ENCODE measurements at regions not wholly inside any gene's neighbourhood (a gene's known extent, or its start where the extent isn't known, plus 50 kb on each side); places are given as distances from the start of the nearest gene placed in this dataset.
"Not testable (repeated sequence)": the region's sequence is repeated elsewhere in the genome, so short reads cannot be mapped to it uniquely, and the experiment has no call there.

DNA sequence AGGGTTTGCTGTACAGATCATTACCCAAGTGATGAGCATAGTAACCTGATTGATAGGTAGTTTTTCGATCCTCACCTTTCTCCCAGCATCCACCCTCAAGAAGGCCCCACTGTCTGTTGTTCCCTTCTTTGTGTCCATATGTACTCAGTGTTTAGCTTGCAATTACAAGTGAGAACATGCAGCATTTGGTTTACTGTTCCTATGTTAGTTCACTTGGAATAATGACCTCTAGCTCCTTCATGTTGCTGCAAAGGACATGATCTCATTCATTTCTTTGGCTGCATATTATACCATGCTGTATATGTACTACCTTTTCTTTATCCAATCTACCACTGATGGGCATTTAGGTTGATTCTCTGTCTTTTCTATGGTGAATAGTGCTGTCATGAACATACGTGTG lies 181.6 kb upstream of the FOXG1 start:
- DNase-seq (ENCODE audit: insufficient read length, low spot score), result no peak
- TF ChIP-seq POLR2A (IDR thresholded peaks at IDR 0.05; ENCODE audit: low read depth, low read length), result no peak
- no peak for FAIRE-seq

DNA sequence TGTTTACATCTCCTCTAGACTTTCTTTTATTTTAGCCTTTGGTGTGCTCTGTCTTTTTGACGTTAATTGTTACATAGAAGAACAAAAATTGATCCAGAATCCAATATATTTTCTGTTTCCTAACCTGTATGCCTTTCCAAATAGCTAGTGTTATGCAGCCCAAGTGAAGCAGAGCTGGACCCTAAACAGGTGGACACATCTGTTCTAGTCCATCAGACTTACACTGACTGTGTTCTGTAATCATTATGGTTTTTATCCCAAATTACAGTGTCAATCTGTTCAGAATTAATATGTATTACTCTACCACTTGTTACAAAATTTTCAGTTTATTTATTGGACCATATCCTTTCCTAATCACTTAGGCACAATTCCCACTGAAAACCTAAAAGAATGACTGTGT lies 176.8 kb upstream of the FOXG1 start:
- no peak for FAIRE-seq
- no peak for DNase-seq (ENCODE audit: insufficient read length, low spot score)
- TF ChIP-seq POLR2A (IDR thresholded peaks at IDR 0.05; ENCODE audit: low read depth, low read length), result no peak

DNA sequence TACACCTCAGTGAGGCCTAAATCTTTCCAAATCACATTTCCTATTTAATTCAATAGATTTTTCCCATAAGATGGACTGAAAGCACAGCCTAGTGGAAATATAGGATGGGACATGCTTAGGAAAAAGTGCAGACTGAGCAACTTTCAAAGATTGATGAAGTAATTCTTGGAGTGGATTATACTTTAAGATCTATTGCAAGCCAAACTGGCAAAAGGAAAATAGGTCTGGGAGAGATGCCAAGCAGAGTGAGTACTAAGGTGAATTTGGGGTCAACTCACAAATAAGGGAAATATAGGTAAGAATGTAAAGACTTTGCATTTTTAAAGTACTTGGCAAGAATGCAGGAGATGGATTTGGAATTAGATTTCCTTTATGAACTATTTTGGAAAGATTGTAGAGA lies 170.2 kb upstream of the FOXG1 start:
- DNase-seq (ENCODE audit: insufficient read length, low spot score) (no peak), FAIRE-seq (no peak)
- TF ChIP-seq POLR2A (IDR thresholded peaks at IDR 0.05; ENCODE audit: low read depth, low read length), result no peak

DNA sequence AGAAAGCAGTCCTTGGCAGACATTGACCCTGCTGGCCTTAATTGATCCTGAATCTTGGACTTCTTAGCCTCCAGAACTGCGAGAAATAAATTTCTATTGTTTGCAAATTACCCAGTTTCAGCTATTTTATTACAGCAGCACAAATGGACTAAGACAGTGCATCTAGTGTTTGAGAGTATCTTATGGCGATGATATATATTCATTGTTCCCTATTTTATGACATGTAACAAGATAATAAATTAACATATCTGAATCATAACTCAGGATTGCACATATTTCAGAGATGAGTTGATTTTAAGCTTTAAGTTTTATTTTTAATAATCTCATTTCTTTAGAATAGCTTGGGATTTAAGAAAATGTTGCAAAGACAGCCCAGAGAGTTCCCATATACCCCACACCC lies 167.4 kb upstream of the FOXG1 start:
- no peak for TF ChIP-seq POLR2A (IDR thresholded peaks at IDR 0.05; ENCODE audit: low read depth, low read length)
- no peak for FAIRE-seq
- DNase-seq (ENCODE audit: insufficient read length, low spot score), result no peak

DNA sequence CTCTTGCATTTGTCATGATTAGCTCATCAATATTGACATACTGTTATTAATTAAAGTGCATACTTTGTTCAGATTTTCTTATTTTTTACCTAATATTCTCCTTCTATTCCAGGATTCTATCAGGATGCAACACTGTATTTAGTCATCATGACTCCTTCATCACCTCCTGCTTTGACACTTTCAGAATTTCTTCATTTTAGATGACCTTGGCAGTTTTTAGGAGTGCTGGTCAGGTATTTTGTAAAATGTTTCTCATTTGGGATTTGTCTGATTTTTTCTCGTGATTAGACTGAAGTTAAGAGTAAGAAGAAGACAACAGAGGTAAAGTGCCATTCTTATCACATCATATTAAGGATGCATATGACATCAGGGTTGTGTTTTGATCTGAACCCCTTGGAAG lies 167.0 kb upstream of the FOXG1 start:
- no peak for TF ChIP-seq POLR2A (IDR thresholded peaks at IDR 0.05; ENCODE audit: low read depth, low read length)
- no peak for DNase-seq (ENCODE audit: insufficient read length, low spot score)
- FAIRE-seq, result no peak

DNA sequence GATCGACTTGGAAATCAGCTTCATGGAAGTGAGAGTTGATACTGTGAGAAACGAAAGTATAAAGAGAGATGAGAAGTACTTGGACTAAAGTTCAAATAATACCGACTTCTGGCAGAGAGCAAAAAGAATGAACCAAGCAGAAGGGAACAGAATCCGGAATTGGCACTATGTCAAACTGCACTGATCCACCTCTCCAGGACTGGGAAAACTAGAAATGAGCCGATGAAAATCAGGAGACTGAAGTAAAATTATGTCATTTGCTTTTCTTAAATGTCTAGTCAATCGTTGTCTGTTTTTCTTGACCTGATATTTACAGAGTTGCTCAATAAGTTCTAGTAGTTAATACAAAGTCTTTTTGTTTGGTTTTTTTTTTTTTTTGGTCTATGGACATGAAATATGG lies 163.0 kb upstream of the FOXG1 start:
- TF ChIP-seq POLR2A (IDR thresholded peaks at IDR 0.05; ENCODE audit: low read depth, low read length), result no peak
- DNase-seq (ENCODE audit: insufficient read length, low spot score) (no peak), FAIRE-seq (peak; percentile 36)

DNA sequence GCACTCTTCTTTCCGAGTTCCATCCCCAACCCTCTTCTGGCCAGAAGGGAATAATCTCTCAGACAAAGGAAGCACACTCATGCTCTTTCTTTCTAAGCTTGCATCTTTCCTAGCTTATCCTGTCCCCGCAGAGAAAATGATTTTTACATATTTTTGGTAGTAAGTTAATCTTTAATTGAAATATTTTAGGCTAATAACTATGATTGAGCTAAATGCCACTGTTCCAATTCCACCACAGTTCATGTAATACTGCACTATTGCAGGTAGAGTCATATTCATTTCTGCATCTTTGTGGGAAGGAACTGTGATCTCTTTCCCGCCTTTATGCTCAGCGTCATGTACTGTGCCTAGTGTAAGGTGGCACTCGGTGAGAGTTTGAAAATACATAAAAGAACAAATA lies 158.9 kb upstream of the FOXG1 start:
- FAIRE-seq (no peak), DNase-seq (ENCODE audit: insufficient read length, low spot score) (no peak)
- TF ChIP-seq POLR2A (IDR thresholded peaks at IDR 0.05; ENCODE audit: low read depth, low read length), result no peak

DNA sequence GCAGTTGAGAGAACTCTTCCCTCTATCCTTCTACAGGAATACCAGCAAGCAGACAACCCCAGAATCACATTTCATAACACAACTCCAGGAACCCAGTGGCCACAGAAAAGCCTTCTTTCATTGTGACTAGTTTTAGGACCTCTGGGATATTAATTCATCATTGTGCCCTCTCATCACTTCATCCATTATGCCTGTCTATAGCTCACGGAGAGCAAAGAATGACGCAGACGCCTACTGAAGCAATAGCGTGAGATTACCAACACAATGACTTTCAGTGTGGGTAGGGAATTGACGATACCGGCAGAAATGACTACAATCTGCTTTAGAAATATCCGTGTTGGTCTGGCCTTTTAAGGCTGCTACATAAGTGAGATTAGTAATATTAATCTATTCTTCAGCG lies 158.1 kb upstream of the FOXG1 start:
- no peak for TF ChIP-seq POLR2A (IDR thresholded peaks at IDR 0.05; ENCODE audit: low read depth, low read length)
- FAIRE-seq, result no peak
- no peak for DNase-seq (ENCODE audit: insufficient read length, low spot score)

DNA sequence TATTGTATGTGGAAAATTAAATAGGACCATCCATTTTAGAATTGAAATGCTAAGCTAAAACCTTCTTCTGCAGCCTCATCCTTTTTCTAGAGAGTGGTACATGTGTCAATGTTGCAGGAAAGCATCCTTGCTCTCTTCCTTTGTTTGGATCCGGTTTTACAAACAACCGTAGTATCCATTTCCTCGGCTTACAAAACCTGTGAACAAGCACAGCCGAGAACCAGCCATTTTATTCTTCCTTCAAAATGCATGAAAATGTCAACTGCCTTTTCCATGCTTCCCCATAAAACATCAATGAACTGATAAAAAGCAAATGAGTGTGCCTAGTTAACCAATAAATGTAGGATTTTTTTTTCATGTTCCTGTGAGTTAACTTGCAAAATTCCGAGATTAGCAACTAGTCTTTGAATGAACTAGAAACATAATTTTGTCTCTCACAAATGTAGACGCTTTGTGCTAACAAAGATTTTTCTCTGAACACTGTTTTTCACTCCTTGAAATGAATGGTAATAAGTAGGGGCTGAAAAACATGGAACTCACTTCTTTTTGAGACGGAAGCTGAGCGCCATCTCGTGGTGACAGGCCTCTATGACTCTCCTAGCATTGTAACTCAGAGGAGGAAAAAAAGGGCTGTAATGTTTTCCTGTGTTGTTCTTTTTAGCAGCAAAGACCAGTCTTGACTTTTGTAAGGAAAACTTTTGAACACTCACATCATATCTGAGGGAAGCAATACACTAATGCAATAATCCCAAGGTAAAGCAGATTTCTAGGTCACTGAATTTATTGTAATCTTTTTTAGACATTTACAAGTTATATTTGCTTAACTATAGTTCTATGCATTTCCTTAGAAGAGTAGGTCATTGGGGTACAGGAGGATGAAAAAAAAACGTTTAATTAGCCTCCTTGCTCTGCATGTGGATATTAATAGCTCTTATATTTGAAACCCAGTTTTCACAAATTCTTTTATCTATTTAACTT lies 157.4 kb upstream of the FOXG1 start:
- FAIRE-seq, result peak; percentile 48

DNA sequence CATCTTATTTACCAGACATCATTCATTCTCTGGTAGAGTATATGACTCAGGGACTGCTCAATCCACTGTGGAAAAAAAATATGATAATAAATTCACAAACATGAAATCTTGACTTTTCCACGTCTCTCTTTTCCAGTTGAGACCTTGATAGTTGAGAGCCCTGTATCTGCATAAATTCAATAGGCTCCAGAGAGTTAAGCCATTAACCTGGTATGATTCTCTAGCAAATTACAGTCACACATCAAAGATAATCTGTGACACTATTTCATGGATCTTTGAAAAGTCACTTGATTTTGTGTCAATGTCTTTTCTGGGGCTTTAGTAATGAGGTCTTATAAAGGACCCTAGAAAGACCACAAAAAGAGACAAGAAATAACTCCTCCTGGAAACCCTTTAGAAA lies 154.2 kb upstream of the FOXG1 start:
- FAIRE-seq, result no peak
- no peak for DNase-seq (ENCODE audit: insufficient read length, low spot score)
- TF ChIP-seq POLR2A (IDR thresholded peaks at IDR 0.05; ENCODE audit: low read depth, low read length), result no peak

More for the DNA sequence above, 157.4 kb upstream of the FOXG1 start:
- no peak for TF ChIP-seq POLR2A (IDR thresholded peaks at IDR 0.05; ENCODE audit: low read depth, low read length)
- no peak for DNase-seq (ENCODE audit: insufficient read length, low spot score)

DNA sequence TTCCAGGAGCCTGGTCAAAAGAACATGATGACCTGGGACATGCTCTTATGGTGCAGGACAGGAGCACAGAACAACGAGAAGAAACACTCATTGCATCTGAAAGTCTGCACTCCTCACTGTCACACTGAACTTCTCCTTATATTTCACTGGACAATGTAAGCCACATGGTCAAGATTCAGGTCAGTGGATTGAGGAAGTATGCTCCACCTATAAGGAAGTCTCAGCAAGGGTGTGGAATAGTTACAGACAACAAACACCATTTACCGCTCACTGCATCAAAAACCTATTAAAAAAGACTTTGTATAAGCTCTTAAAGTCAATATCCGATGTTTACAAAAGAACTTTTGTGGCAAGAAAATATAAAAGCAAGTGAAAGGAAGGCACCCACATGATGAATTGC lies 153.1 kb upstream of the FOXG1 start:
- no peak for TF ChIP-seq POLR2A (IDR thresholded peaks at IDR 0.05; ENCODE audit: low read depth, low read length)
- no peak for FAIRE-seq
- no peak for DNase-seq (ENCODE audit: insufficient read length, low spot score)

DNA sequence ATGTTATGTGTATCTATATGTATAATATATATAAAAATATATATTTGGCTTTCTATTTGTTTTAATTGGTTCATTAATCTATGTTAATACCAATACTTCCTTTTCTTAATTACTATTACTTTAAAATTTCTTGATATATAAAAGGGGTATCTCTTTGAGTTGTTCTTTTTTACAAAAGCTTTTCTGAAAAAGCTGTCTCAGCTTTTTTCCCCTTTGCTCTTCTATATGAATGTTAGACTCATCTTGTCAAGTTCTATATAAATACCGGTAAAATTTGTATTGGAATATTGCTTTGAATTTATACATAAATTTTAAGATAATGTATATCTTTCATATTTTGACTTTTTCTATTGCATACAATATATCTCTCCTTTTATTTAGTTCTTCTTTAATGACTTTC lies 139.8 kb upstream of the FOXG1 start:
- DNase-seq (ENCODE audit: insufficient read length, low spot score) (no peak), FAIRE-seq (no peak)
- TF ChIP-seq POLR2A (IDR thresholded peaks at IDR 0.05; ENCODE audit: low read depth, low read length), result no peak

DNA sequence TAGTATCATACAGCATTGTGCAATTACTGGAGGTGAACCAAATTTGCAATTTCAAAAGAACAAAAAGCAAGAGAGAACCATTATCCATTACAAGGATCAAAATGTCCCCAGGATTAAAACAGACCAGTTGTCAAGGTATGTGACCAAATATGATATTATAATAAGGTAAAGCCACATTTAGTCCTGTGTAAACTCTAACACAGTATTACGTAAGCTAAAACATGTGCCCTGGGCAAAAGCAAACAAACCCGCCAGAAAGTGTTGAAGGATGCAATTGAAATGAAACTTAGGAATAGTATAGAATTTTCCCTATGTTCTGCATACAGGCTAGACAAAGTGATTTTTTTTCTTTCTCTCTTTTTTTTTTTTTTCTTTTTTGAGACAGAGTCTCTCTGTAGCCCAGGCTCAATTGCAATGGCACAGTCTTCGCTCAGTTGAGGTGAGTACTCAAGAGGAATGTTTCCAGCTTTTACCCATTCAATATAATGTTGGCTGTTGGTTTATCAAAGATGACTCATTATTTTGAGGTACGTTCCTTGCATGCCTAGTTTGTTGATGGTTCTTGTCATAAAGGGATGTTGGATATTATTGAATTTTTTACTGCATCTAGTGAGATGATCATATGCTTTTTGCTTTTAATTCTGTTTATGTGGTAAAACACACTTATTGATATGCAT lies 137.1 kb upstream of the FOXG1 start:
- DNase-seq (ENCODE audit: insufficient read length, low spot score), result no peak
- FAIRE-seq, result no peak
- TF ChIP-seq POLR2A (IDR thresholded peaks at IDR 0.05; ENCODE audit: low read depth, low read length), result no peak

DNA sequence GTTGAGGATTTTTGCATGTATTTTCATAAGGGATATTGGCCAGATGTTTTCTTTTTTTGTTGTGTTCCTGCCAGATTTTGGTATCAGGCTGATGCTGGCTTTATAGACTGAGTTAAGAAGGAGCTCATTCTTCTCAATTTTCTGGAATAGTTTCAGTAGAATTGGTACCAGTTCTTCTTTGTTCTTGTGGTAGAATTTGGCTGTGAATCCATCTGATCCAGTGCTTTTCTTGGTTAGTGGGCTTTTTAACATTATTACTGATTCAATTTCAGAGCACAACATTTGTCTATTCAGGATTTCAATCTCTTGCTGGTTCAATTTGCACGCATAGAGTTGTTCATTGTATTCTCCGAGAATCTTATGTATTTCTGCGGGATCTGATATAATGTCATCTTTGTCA lies 136.5 kb upstream of the FOXG1 start:
- DNase-seq (ENCODE audit: insufficient read length, low spot score) (no peak), FAIRE-seq (no peak)
- TF ChIP-seq POLR2A (IDR thresholded peaks at IDR 0.05; ENCODE audit: low read depth, low read length), result no peak

DNA sequence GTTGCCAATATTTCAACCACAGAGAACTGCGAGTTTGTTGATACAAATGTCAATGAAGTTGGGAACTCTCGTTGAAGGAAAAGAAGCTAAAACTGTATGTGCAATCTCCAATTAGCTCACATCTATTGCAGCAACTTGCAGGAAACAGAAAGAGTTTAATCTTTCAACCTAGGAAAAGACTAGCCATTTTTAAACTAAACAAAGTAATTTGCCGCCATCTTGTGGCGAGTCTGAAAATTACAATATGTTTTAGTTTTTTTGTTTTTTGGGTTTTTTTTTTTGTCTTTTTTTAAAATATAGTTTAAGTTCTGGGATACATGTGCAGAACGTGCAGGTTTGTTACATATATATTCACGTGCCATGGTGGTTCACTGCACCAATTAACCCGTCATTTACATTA lies 131.2 kb upstream of the FOXG1 start:
- DNase-seq (ENCODE audit: insufficient read length, low spot score) (no peak), FAIRE-seq (no peak)
- no peak for TF ChIP-seq POLR2A (IDR thresholded peaks at IDR 0.05; ENCODE audit: low read depth, low read length)

DNA sequence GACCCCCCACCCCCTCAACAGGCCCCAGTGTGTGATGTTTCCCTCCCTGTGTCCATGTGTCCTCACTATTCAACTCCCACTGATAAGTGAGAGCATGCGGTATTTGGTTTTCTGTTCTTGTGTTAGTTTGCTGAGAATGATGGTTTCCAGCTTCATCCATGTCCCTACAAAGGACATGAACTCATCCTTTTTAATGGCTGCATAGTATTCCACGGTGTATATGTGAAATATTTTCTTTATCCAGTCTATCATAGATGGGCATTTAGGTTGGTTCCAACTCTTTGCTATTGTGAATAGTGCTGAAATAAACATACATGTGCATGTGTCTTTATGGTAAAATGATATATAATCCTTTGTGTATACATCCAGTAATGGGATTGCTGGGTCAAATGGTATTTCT lies 130.8 kb upstream of the FOXG1 start:
- FAIRE-seq; DNase-seq (ENCODE audit: insufficient read length, low spot score): not testable (repeated sequence)

DNA sequence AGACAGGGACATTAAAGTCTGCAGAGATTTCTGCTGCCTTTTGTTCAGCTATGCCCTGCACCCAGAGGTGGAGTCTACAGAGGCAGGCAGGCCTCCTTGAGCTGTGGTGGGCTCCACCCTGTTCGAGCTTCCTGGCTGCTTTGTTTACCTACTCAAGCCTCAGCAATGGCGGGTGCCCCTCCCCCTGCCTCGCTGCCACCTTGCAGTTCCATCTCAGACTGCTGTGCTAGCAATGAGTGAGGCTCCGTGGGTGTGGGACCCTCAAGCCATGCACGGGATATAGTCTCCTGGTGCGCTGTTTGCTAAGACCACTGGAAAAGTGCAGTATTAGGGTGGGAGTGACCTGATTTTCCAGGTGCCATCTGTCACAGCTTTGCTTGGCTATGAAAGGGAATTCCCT lies 125.4 kb upstream of the FOXG1 start:
- DNase-seq (ENCODE audit: insufficient read length, low spot score); FAIRE-seq: not testable (repeated sequence)

Measured in H54 (cell line).